Coronary artery (tissue), 2 donors: ENCODE measurements at regions not wholly inside any gene's neighbourhood (a gene's known extent, or its start where the extent isn't known, plus 50 kb on each side); places are given as distances from the start of the nearest gene placed in this dataset.

Experiments
- DNase-seq: peaks from one replicate; pipeline ENCODE4 v3.0.0-alpha.2; 2017; ENCODE audit warnings: low spot score
- H3K27ac ChIP-seq, 2 donors: fragments of 200-600 bp; sonication (generic); one replicate each; pipeline ENCODE4 v1.5.1; 2016 to 2019
- H3K4me3 ChIP-seq: fragments of 200-600 bp; sonication (generic); 2 replicates; pipeline ENCODE4 v1.5.1; 2016; ENCODE audit warnings: mild to moderate bottlenecking, moderate library complexity
- CTCF ChIP-seq: fragments of 200-600 bp; sonication (generic); IDR thresholded peaks from one replicate; pipeline ENCODE4 v1.5.1; 2019; ENCODE audit warnings: antibody characterized with exemption

GRCh38 chr20:24328901-24329300 is 140.5 kb upstream of the SYNDIG1 start:
- no peak overlapping the region for H3K27ac ChIP-seq
- no peak overlapping the region for H3K4me3 ChIP-seq
- no peak for DNase-seq
- TF ChIP-seq CTCF, result no peak

- DNase-seq, result no peak
- no peak for TF ChIP-seq CTCF
- Histone ChIP-seq H3K27ac (no peak overlapping the region), H3K4me3 (no peak overlapping the region)
These were observed 147.5 kb upstream of the SYNDIG1 start for GRCh38 chr20:24321973-24322372.

GRCh38 chr20:24318569-24319352 is 150.7 kb upstream of the SYNDIG1 start:
- no peak for TF ChIP-seq CTCF
- H3K27ac ChIP-seq, result no peak overlapping the region
- no peak for DNase-seq
- H3K4me3 ChIP-seq, result no peak overlapping the region

- no peak for TF ChIP-seq CTCF
- H3K4me3 ChIP-seq, result no peak overlapping the region
- no peak for DNase-seq
- H3K27ac ChIP-seq, result no peak overlapping the region
These were observed 152.2 kb upstream of the SYNDIG1 start for GRCh38 chr20:24317224-24317623.

GRCh38 chr20:24316731-24317130 is 152.7 kb upstream of the SYNDIG1 start:
- no peak for DNase-seq

GRCh38 chr20:24314053-24314452 is 155.4 kb upstream of the SYNDIG1 start:
- Histone ChIP-seq H3K27ac (no peak overlapping the region), H3K4me3 (no peak overlapping the region)
- no peak for DNase-seq
- no peak for TF ChIP-seq CTCF

More at GRCh38 chr20:24316731-24317130, 152.7 kb upstream of the SYNDIG1 start:
- H3K4me3 ChIP-seq, result no peak overlapping the region
- H3K27ac ChIP-seq, result no peak overlapping the region
- TF ChIP-seq CTCF, result no peak

GRCh38 chr20:24309596-24309995 is 159.8 kb upstream of the SYNDIG1 start:
- H3K27ac ChIP-seq, result no peak overlapping the region
- DNase-seq, result no peak
- TF ChIP-seq CTCF, result no peak
- no peak overlapping the region for H3K4me3 ChIP-seq
